H9 (cell line): ENCODE measurements at regions not wholly inside any gene's neighbourhood (a gene's known extent, or its start where the extent isn't known, plus 50 kb on each side); places are given as distances from the start of the nearest gene placed in this dataset.

Experiments used
- DNase-seq: peaks from one replicate; pipeline ENCODE4 v3.0.0-alpha.2; 2017
- H2AFZ ChIP-seq: one replicate; pipeline ENCODE4 v1.6.1; 2013; ENCODE audit warnings: mild to moderate bottlenecking, low read length, control low read depth, moderate library complexity
- H2AK5ac ChIP-seq: 2 replicates; pipeline ENCODE4 v1.6.1; 2013; ENCODE audit warnings: low read length, control low read depth, mixed read lengths; ENCODE audit not compliant: insufficient read length
- H2BK120ac ChIP-seq: one replicate; pipeline ENCODE4 v1.6.1; 2013; ENCODE audit warnings: low read depth, mild to moderate bottlenecking, low read length, control low read depth, inconsistent platforms; ENCODE audit not compliant: poor library complexity, severe bottlenecking
- H2BK12ac ChIP-seq: 2 replicates; pipeline ENCODE4 v1.6.1; 2013; ENCODE audit warnings: low read length, control low read depth, mixed read lengths, low read depth; ENCODE audit not compliant: insufficient read length
- H2BK15ac ChIP-seq: 2 replicates; pipeline ENCODE4 v1.6.1; 2013; ENCODE audit warnings: low read depth, low read length, control low read depth
- H2BK20ac ChIP-seq: one replicate; pipeline ENCODE4 v1.6.1; 2013; ENCODE audit warnings: low read depth, mild to moderate bottlenecking, low read length, control low read depth, inconsistent platforms; ENCODE audit not compliant: poor library complexity, severe bottlenecking
- H2BK5ac ChIP-seq: 2 replicates; pipeline ENCODE4 v1.6.1; 2013; ENCODE audit warnings: low read length, control low read depth, mixed read lengths; ENCODE audit not compliant: insufficient read length
- H3K14ac ChIP-seq: 2 replicates; pipeline ENCODE4 v1.6.1; 2013; ENCODE audit warnings: low read length, control low read depth; ENCODE audit not compliant: insufficient read depth
- H3K18ac ChIP-seq: 2 replicates; pipeline ENCODE4 v1.6.1; 2013; ENCODE audit warnings: low read depth, mild to moderate bottlenecking, mixed read lengths, low read length, control low read depth; ENCODE audit not compliant: insufficient read length
- H3K23ac ChIP-seq: 2 replicates; pipeline ENCODE4 v1.6.1; 2013; ENCODE audit warnings: low read length, control low read depth, mixed read lengths, low read depth; ENCODE audit not compliant: insufficient read length
- H3K23me2 ChIP-seq: 2 replicates; pipeline ENCODE4 v1.6.1; 2013; ENCODE audit warnings: low read depth, mild to moderate bottlenecking, mixed read lengths, low read length, control low read depth; ENCODE audit not compliant: insufficient read length, poor library complexity, severe bottlenecking
- H3K27ac ChIP-seq: 2 replicates; pipeline ENCODE4 v1.5.1; 2013; ENCODE audit warnings: low read length, control low read depth, mixed read lengths, low read depth; ENCODE audit not compliant: insufficient read length
- H3K27me3 ChIP-seq: 2 replicates; pipeline ENCODE4 v1.6.1; 2013; ENCODE audit warnings: low read length, control low read depth, inconsistent platforms; ENCODE audit not compliant: insufficient read depth
- H3K4ac ChIP-seq: 2 replicates; pipeline ENCODE4 v1.6.1; 2013; ENCODE audit warnings: low read depth, mild to moderate bottlenecking, control low read depth, inconsistent platforms, low read length, moderate library complexity
- H3K4me1 ChIP-seq: 2 replicates; pipeline ENCODE4 v1.6.1; 2013; ENCODE audit warnings: low read length, control low read depth, inconsistent platforms; ENCODE audit not compliant: insufficient read depth
- H3K4me2 ChIP-seq: 2 replicates; pipeline ENCODE4 v1.6.1; 2013; ENCODE audit warnings: low read length, control low read depth, mixed read lengths; ENCODE audit not compliant: insufficient read length, insufficient read depth
- H3K56ac ChIP-seq: 2 replicates; pipeline ENCODE4 v1.6.1; 2013; ENCODE audit warnings: low read depth, mild to moderate bottlenecking, mixed read lengths, low read length, control low read depth; ENCODE audit not compliant: insufficient read length
- H3K79me1 ChIP-seq: 2 replicates; pipeline ENCODE4 v1.6.1; 2013; ENCODE audit warnings: low read depth, mild to moderate bottlenecking, moderate library complexity, low read length, control low read depth, inconsistent platforms; ENCODE audit not compliant: insufficient read depth, poor library complexity, severe bottlenecking
- H3K79me2 ChIP-seq: 2 replicates; pipeline ENCODE4 v1.6.1; 2013; ENCODE audit warnings: low read length, control low read depth, inconsistent platforms; ENCODE audit not compliant: insufficient read depth
- H3K9ac ChIP-seq: 2 replicates; pipeline ENCODE4 v1.6.1; 2013; ENCODE audit warnings: low read length, control low read depth, mixed read lengths; ENCODE audit not compliant: insufficient read length; ENCODE audit errors: extremely low read depth
- H3K9me3 ChIP-seq: one replicate; pipeline ENCODE4 v1.6.1; 2013; ENCODE audit warnings: low read depth, low read length, inconsistent platforms; ENCODE audit not compliant: control insufficient read depth
- H3T11ph ChIP-seq: one replicate; pipeline ENCODE4 v1.6.1; 2013; ENCODE audit warnings: mild to moderate bottlenecking, low read length, control low read depth, inconsistent platforms
- H4K20me1 ChIP-seq: one replicate; pipeline ENCODE4 v1.6.1; 2013; ENCODE audit not compliant: control insufficient read depth, insufficient read length, insufficient read depth
- H4K5ac ChIP-seq: 2 replicates; pipeline ENCODE4 v1.6.1; 2013; ENCODE audit warnings: low read depth, mild to moderate bottlenecking, mixed read lengths, low read length, control low read depth; ENCODE audit not compliant: insufficient read length
- H4K8ac ChIP-seq: replicated peaks from 2 replicates; pipeline ENCODE4 v1.6.1; 2013; ENCODE audit warnings: low read length, control low read depth, mixed read lengths, low read depth; ENCODE audit not compliant: insufficient read length
- H4K91ac ChIP-seq: 2 replicates; pipeline ENCODE4 v1.6.1; 2013; ENCODE audit warnings: low read depth, mild to moderate bottlenecking, moderate library complexity, mixed read lengths, low read length, control low read depth; ENCODE audit not compliant: insufficient read length
- H3K27ac Mint-ChIP-seq, 3 experiments: 2 replicates in 2 of 3; 3 replicates in 1 of 3; pipeline ENCODE4 v1.8.0; 2020 to 2021; ENCODE audit warnings: mixed read lengths in 3 of 3, mild to moderate bottlenecking in 1 of 3, moderate library complexity in 1 of 3
- H3K27me3 Mint-ChIP-seq: 2 replicates; pipeline ENCODE4 v1.8.0; 2021; ENCODE audit warnings: low read depth, mild to moderate bottlenecking, moderate library complexity, mixed read lengths
- H3K36me3 Mint-ChIP-seq, 3 experiments: 2 replicates in 2 of 3; 3 replicates in 1 of 3; pipeline ENCODE4 v1.8.0; 2020 to 2021; ENCODE audit warnings: low read depth in 3 of 3, mixed read lengths in 3 of 3; ENCODE audit not compliant: insufficient read depth in 1 of 3
- H3K4me1 Mint-ChIP-seq, 2 experiments: 2 replicates each; pipeline ENCODE4 v1.8.0; 2020; ENCODE audit warnings: mixed read lengths in 2 of 2
- H3K4me3 Mint-ChIP-seq, 2 experiments: 2 replicates in 1 of 2; 3 replicates in 1 of 2; pipeline ENCODE4 v1.8.0; 2020 to 2021; ENCODE audit warnings: mild to moderate bottlenecking in 2 of 2, mixed read lengths in 2 of 2, moderate library complexity in 1 of 2
- H3K9me3 Mint-ChIP-seq, 2 experiments: 2 replicates in 1 of 2; 3 replicates in 1 of 2; pipeline ENCODE4 v1.8.0; 2020; ENCODE audit warnings: mild to moderate bottlenecking in 2 of 2, mixed read lengths in 2 of 2, moderate library complexity in 1 of 2
- CTCF ChIP-seq: fragments of 200-600 bp; sonication (generic); conservative IDR thresholded peaks from 3 replicates; pipeline ENCODE4 v1.8.0; 2021; ENCODE audit warnings: antibody characterized with exemption, mild to moderate bottlenecking
- WGBS: extraction: QIAGEN DNeasy Blood & Tissue Kit; methylation state at CpG from one replicate; pipeline ENCODE4 v1.1.7; 2013; ENCODE audit warnings: missing lambda C conversion rate, low lambda C conversion rate, mixed read lengths; ENCODE audit not compliant: insufficient read length; ENCODE audit errors: extremely low coverage; 5-methylcytosine and 5-hydroxymethylcytosine counted together

GRCh38 chr2:82834893-82835292 lies 1624.2 kb downstream of the SUCLG1 start:
- Histone ChIP-seq H3K4ac (no peak overlapping the region), H3K23me2 (no peaks in the 10 kb centered on the region), H3K9me3 (no peaks in the 10 kb centered on the region), H3K79me2 (no peaks in the 10 kb centered on the region), H4K20me1 (no peaks in the 10 kb centered on the region), H2BK12ac (no peak overlapping the region), H4K5ac (no peak overlapping the region), H2BK20ac (no peak overlapping the region), H2BK120ac (no peak overlapping the region), H4K8ac (no peak overlapping the region), H2BK15ac (no peak overlapping the region), H3K27ac (no peak overlapping the region), H2AFZ (no peak overlapping the region), H3K4me1 (no peaks in the 10 kb centered on the region; the same call in 1 of the 2 replicates), H2AK5ac (no peak overlapping the region), H3K18ac (no peak overlapping the region), H3K4me2 (no peak overlapping the region), H4K91ac (no peak overlapping the region), H3K27me3 (no peaks in the 10 kb centered on the region), H3K14ac (no peak overlapping the region), H3K9ac (no peak overlapping the region), H3K56ac (no peak overlapping the region), H3T11ph (no peak overlapping the region), H3K79me1 (no peaks in the 10 kb centered on the region), H2BK5ac (no peak overlapping the region), H3K23ac (no peak overlapping the region)
- TF ChIP-seq CTCF = no peak
- no peak for DNase-seq
- H3K4me3 Mint-ChIP-seq = no peak overlapping the region
- no peaks in the 10 kb centered on the region for H3K36me3 Mint-ChIP-seq
- H3K27me3 Mint-ChIP-seq = no peaks in the 10 kb centered on the region
- H3K4me1 Mint-ChIP-seq = peaks cover 15 to 22% of the 10 kb centered on the region in 2 experiments
- WGBS = no CpG with 5 or more reads among the region's 1 CpG
- no peak overlapping the region for H3K27ac Mint-ChIP-seq
- no peaks in the 10 kb centered on the region; a peak in 1 of 5 replicates for H3K9me3 Mint-ChIP-seq
